HEK293T (cell line): ENCODE measurements at regions not wholly inside any gene's neighbourhood (a gene's known extent, or its start where the extent isn't known, plus 50 kb on each side); places are given as distances from the start of the nearest gene placed in this dataset.

Experiments used
- CTCF ChIA-PET: fragments of 350-600 bp; formaldehyde crosslinking; extraction: SDS; loops from one replicate; lab custom pipeline; 2021; ENCODE audit warnings: antibody characterized with exemption, inconsistent platforms; lab: Yijun Ruan, JAX
- POLR2A ChIA-PET: fragments of 350-600 bp; formaldehyde crosslinking; extraction: SDS; loops from one replicate; lab custom pipeline; 2020; ENCODE audit warnings: antibody characterized with exemption, inconsistent platforms; lab: Yijun Ruan, JAX
- DNase-seq: peaks from one replicate; pipeline ENCODE4 v3.0.0; 2012; ENCODE audit warnings: mixed read lengths; ENCODE audit errors: extremely low spot score
- ARNT ChIP-seq: fragments of 450-650 bp; IDR thresholded peaks from 2 replicates; pipeline ENCODE4 v1.6.1; 2017; ENCODE audit warnings: mild to moderate bottlenecking
- BHLHE40 ChIP-seq: fragments of 450-650 bp; IDR thresholded peaks from 2 replicates; pipeline ENCODE4 v1.6.1; 2016; ENCODE audit warnings: mild to moderate bottlenecking, moderate library complexity, borderline replicate concordance
- CTBP1 ChIP-seq: fragments of 450-650 bp; IDR thresholded peaks from 2 replicates; pipeline ENCODE4 v1.6.1; 2016; ENCODE audit warnings: borderline replicate concordance
- ELF4 ChIP-seq: fragments of 450-650 bp; IDR thresholded peaks from 2 replicates; pipeline ENCODE4 v1.6.1; 2017; ENCODE audit warnings: antibody characterized with exemption
- FOXA1 ChIP-seq: fragments of 450-650 bp; IDR thresholded peaks from 2 replicates; pipeline ENCODE4 v1.6.1; 2016; ENCODE audit warnings: mild to moderate bottlenecking
- FOXK2 ChIP-seq: fragments of 450-650 bp; IDR thresholded peaks from 2 replicates; pipeline ENCODE4 v1.6.1; 2016; ENCODE audit warnings: mild to moderate bottlenecking
- FOXM1 ChIP-seq: fragments of 450-650 bp; IDR thresholded peaks from 2 replicates; pipeline ENCODE4 v1.6.1; 2017; ENCODE audit warnings: mild to moderate bottlenecking, borderline replicate concordance
- HDGF ChIP-seq: fragments of 450-650 bp; IDR thresholded peaks from 2 replicates; pipeline ENCODE4 v1.6.1; 2017; ENCODE audit warnings: antibody characterized with exemption, borderline replicate concordance
- L3MBTL2 ChIP-seq: fragments of 450-650 bp; conservative IDR thresholded peaks from 2 replicates; pipeline ENCODE4 v1.6.1; 2016; ENCODE audit warnings: mild to moderate bottlenecking
- LEF1 ChIP-seq: fragments of 450-650 bp; IDR thresholded peaks from 2 replicates; pipeline ENCODE4 v1.6.1; 2017; ENCODE audit warnings: mild to moderate bottlenecking, borderline replicate concordance
- NFRKB ChIP-seq: fragments of 450-650 bp; IDR thresholded peaks from 2 replicates; pipeline ENCODE4 v1.6.1; 2016; ENCODE audit warnings: mild to moderate bottlenecking, moderate library complexity
- SP1 ChIP-seq: fragments of 450-650 bp; IDR thresholded peaks from 2 replicates; pipeline ENCODE4 v1.6.1; 2017
- SUZ12 ChIP-seq: fragments of 450-650 bp; IDR thresholded peaks from 2 replicates; pipeline ENCODE4 v1.6.1; 2016; ENCODE audit warnings: mild to moderate bottlenecking
- TARDBP ChIP-seq: fragments of 450-650 bp; IDR thresholded peaks from 2 replicates; pipeline ENCODE4 v1.6.1; 2016
- ZNF384 ChIP-seq: fragments of 450-650 bp; IDR thresholded peaks from 2 replicates; pipeline ENCODE4 v1.6.1; 2016
- TF ChIP-seq, protein P1 (sequence below): fragments of 450-650 bp; IDR thresholded peaks from 2 replicates; pipeline ENCODE4 v1.6.1; 2016

DNA sequence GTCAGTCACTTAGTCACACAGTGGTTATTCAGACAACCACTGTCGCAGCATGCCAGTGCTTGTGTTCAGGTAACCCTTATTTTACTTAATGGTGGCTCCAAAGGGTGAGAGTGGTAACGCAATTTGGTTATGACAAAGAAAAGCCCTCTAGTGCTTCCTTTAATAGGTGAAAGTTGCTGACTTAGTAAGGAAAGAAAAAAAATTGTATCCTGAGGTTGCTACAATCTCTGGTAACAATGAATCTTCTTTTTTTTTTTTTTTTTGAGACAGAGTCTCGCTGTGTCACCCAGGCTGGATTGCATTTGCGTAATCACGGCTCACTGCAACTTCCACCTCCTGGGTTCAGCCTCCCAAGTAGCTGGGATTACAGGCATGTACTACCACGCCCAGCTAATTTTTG, 64.5 kb downstream of the C11orf91 start:
- POLR2A ChIA-PET, result no interaction called here
- CTCF ChIA-PET, result no interaction called here
- TF ChIP-seq ZNF384 (no peak), L3MBTL2 (no peak), FOXA1 (no peak), BHLHE40 (no peak), FOXK2 (no peak), CTBP1 (no peak), ELF4 (no peak), ARNT (no peak), NFRKB (no peak), FOXM1 (no peak)
- TF ChIP-seq, protein P1, sequence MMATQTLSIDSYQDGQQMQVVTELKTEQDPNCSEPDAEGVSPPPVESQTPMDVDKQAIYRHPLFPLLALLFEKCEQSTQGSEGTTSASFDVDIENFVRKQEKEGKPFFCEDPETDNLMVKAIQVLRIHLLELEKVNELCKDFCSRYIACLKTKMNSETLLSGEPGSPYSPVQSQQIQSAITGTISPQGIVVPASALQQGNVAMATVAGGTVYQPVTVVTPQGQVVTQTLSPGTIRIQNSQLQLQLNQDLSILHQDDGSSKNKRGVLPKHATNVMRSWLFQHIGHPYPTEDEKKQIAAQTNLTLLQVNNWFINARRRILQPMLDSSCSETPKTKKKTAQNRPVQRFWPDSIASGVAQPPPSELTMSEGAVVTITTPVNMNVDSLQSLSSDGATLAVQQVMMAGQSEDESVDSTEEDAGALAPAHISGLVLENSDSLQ, result no peak
- no peak for DNase-seq

DNA sequence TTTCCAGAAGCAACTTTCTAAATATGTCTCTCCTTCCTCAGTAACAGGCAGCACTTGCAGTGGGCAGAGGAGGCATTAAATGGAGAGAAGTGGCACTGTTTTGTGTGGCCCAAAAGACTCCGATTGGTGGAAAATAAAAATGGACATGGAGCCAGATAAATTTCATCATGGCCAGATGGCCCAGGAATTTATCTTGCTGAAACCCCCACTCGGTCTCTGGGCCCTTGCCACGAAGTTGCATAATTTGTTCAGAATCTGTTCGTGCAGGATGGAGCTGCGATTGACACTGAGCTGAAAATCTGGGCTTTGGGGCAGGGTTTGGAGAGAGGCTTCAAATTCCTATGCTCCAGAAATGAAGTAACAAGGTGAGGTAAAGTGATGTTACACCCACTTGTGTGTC, 65.5 kb downstream of the C11orf91 start:
- ChIA-PET CTCF (no interaction called here), POLR2A (interaction anchor here (1.0 kb wide), 1 partner anchor 12 kb away, joined by 3 read pairs; no protein-coding TSS in a partner anchor)
- no peak for DNase-seq
- no peak for TF ChIP-seq FOXK2
- TF ChIP-seq CTBP1, result no peak
- TF ChIP-seq, protein P1, result no peak
- no peak for TF ChIP-seq ELF4
- no peak for TF ChIP-seq FOXM1
- TF ChIP-seq LEF1, result no peak
- no peak for TF ChIP-seq SP1
- TF ChIP-seq ZNF384, result no peak
- TF ChIP-seq L3MBTL2, result no peak
- no peak for TF ChIP-seq ARNT
- no peak for TF ChIP-seq SUZ12
- no peak for TF ChIP-seq HDGF
- no peak for TF ChIP-seq BHLHE40

DNA sequence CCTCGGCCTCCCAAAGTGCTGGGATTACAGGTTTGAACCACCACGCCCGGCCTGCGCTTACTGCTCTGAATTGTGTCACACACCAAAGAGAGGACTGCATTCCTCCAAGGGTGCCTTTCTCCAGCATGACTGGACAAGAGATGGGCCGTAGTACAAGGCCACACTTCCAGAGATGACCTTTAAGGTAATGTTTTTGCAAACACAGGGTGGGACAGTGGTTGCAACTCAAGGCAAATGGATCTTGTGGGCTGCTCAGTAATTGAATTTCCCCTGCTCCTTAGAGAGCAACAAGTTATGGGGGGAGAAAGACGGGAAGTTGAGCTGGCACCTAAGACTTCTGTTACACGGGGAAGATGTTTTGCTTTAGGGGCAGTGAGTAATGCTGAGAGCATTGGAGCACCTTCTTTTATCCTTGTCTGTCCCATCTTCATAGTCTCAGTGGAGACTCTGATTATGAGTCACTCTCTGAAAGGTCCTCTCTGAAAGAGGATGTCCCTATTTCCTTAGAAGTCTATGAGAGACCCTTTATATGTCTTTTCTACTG, 66.3 kb downstream of the C11orf91 start:
- DNase-seq, result no peak
- ChIA-PET POLR2A (interaction anchor here (1.0 kb wide), 1 partner anchor 11 kb away, joined by 3 read pairs; no protein-coding TSS in a partner anchor), CTCF (no interaction called here)

DNA sequence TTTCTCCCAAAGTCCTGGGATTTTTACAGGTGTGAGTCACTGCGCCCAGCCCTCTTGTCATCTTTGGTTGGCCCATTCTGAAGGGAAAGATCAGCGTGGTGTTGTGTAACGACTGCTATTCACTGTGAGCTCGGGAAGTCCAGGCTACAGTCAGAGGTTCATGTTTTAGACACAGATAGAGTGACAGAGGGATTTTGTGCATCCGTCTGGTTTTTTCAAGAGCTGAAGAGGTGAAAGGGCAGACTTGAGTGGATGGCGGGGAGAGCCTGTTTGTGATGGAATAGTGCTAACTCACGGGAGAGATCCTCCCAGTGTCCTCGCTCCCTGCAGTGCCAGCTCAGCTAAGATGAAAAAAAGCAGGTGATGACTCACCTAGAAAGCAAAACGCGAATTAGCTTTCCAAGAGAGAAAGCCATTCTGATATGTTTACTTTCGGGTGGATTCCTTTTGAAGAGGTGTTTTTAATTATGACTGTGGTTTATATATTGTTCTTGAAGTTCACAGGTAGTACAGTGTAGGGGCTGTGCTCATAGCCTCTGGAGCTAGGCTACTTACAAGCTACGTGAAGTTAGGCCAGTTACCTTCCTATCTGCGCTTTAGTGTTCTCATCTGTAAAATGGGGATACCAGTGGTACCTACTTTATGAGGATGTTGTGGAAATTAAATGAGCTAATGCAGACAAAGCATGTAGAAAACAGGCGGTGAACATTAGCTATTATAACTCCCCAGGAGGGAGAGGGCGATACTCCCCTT, 67.2 kb downstream of the C11orf91 start:
- ChIA-PET CTCF (no interaction called here), POLR2A (no interaction called here)
- no peak for DNase-seq
- no peak for TF ChIP-seq FOXK2
- no peak for TF ChIP-seq TARDBP
- TF ChIP-seq FOXA1, result no peak
- TF ChIP-seq CTBP1, result no peak
- TF ChIP-seq SP1, result no peak
- no peak for TF ChIP-seq ELF4
- no peak for TF ChIP-seq L3MBTL2
- no peak for TF ChIP-seq ZNF384
- TF ChIP-seq ARNT, result no peak
- no peak for TF ChIP-seq HDGF
- no peak for TF ChIP-seq SUZ12
- TF ChIP-seq NFRKB, result no peak
- no peak for TF ChIP-seq BHLHE40
- TF ChIP-seq LEF1, result no peak
- no peak for TF ChIP-seq FOXM1
- TF ChIP-seq, protein P1, result no peak

More for the DNA sequence above, 66.3 kb downstream of the C11orf91 start:
- TF ChIP-seq SP1 (no peak), FOXK2 (no peak), ZNF384 (no peak)

DNA sequence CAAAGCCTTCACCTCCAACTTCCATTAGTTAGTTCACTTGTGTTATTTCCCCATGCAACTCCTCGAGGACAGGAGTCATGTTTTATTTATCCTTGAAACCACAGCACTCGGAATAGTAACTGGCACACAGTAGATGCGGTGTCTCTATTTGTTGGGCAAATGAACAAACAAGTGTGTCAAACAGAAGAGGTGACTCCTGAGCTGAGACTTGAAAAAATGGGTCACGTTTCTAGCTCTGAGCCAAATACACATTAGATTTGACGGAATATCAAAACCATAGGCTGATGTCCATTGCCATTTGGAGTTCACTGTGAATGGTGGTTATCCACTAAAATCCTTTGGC, 68.9 kb downstream of the C11orf91 start:
- POLR2A ChIA-PET, result no interaction called here
- CTCF ChIA-PET, result no interaction called here
- TF ChIP-seq ARNT (no peak), L3MBTL2 (no peak), FOXA1 (no peak), BHLHE40 (no peak), NFRKB (no peak), SUZ12 (no peak)
- TF ChIP-seq, protein P1, result no peak
- DNase-seq, result no peak

DNA sequence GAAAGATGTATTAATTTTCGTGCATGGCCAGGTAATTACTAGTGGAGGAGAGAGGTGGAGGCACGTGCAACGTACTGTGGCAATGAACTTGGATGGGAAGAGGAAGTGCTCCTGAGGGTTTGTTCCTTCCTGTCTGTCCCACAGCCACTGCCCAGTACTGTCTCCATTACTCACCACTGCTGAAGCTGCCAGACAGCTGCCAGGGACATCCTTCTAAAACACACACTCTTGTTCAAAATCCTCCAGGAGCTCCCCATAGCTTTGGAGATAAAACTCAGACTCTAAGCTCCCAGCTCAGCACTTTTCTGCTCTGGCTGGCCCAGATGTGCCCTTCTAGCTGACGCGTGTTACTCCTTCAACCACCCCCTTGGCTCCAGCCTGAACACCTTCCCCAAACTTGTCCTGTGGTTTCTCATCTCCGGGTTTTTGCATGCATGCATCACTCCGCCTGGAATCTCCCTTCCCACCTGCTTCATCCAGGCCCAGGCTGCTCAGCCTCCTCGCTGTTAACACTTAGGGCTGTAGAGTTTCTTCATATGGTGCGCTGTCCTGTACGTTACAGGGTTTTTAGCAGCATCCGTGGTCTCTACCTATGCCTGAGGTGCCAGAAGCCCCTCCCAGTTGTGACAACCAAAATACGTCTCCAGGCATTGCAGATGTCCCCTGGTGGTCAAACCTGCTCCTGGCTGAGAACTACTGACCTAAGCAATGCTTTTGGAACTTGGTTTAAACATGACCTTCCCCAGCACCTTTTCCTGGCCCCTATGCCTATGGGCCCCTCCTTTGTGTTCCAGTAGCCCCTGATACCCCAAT, 69.5 kb downstream of the C11orf91 start:
- no peak for DNase-seq
- CTCF ChIA-PET, result no interaction called here
- POLR2A ChIA-PET, result no interaction called here
- no peak for TF ChIP-seq FOXA1
- TF ChIP-seq HDGF, result no peak
- TF ChIP-seq FOXK2, result no peak
